DND-41 (cell line): ENCODE measurements at regions not wholly inside any gene's neighbourhood (a gene's known extent, or its start where the extent isn't known, plus 50 kb on each side); places are given as distances from the start of the nearest gene placed in this dataset.

Experiments used
- ATAC-seq: fragments of 200-7000 bp; cut with Tn5 transposase; 3 replicates; pipeline ENCODE4 v1.9.1; 2021; ENCODE audit warnings: low read depth; ENCODE audit not compliant: insufficient read depth
- DNase-seq: peaks from one replicate; pipeline ENCODE4 v3.0.0-alpha.2; 2020
- H2AFZ ChIP-seq: 2 replicates; pipeline ENCODE4 v1.6.0; 2012; ENCODE audit warnings: low read depth, low read length
- H3K27ac ChIP-seq: 2 replicates; pipeline ENCODE4 v1.5.1; 2012; ENCODE audit warnings: low read length, inconsistent platforms
- H3K27me3 ChIP-seq: fragments of 200-600 bp; sonication (generic); 2 replicates; pipeline ENCODE4 v1.6.0; 2012; ENCODE audit warnings: low read length, mild to moderate bottlenecking, inconsistent platforms; ENCODE audit not compliant: insufficient read depth, poor library complexity
- H3K36me3 ChIP-seq: 2 replicates; pipeline ENCODE4 v1.5.1; 2012; ENCODE audit warnings: low read length, inconsistent platforms; ENCODE audit not compliant: insufficient read depth
- H3K4me1 ChIP-seq: 2 replicates; pipeline ENCODE4 v1.5.1; 2012; ENCODE audit warnings: mild to moderate bottlenecking, low read length; ENCODE audit not compliant: insufficient read depth
- H3K4me2 ChIP-seq: 2 replicates; pipeline ENCODE4 v1.6.0; 2012; ENCODE audit warnings: mild to moderate bottlenecking, moderate library complexity, low read length, inconsistent platforms; ENCODE audit not compliant: insufficient read depth
- H3K4me3 ChIP-seq, 2 experiments: fragments of 200-600 bp in 1 of 2; shearing (Covaris generic) in 1 of 2; 2 replicates each; pipeline ENCODE4 v1.5.1; 2012 to 2016; ENCODE audit warnings: inconsistent platforms in 2 of 2, low read length in 2 of 2, mild to moderate bottlenecking in 2 of 2, low read depth in 1 of 2, moderate library complexity in 1 of 2
- H3K79me2 ChIP-seq: 2 replicates; pipeline ENCODE4 v1.6.0; 2012; ENCODE audit warnings: low read length, inconsistent platforms; ENCODE audit not compliant: insufficient read depth
- H3K9ac ChIP-seq: 2 replicates; pipeline ENCODE4 v1.6.0; 2012; ENCODE audit warnings: low read depth, mild to moderate bottlenecking, inconsistent platforms, low read length, moderate library complexity
- H3K9me3 ChIP-seq: 2 replicates; pipeline ENCODE4 v1.5.1; 2012; ENCODE audit warnings: low read length, moderate library complexity, mild to moderate bottlenecking, inconsistent platforms; ENCODE audit not compliant: insufficient read depth, severe bottlenecking
- H4K20me1 ChIP-seq: 2 replicates; pipeline ENCODE4 v1.6.0; 2012; ENCODE audit warnings: low read length; ENCODE audit not compliant: insufficient read depth
- CTCF ChIP-seq: IDR thresholded peaks from 2 replicates; pipeline ENCODE4 v1.5.1; 2012; ENCODE audit warnings: borderline replicate concordance, low read length, moderate library complexity, mild to moderate bottlenecking; ENCODE audit not compliant: poor library complexity, severe bottlenecking; ENCODE audit errors: extremely low read depth
- EZH2 ChIP-seq: IDR thresholded peaks from 3 replicates; pipeline ENCODE4 v1.6.1; 2012; ENCODE audit warnings: borderline replicate concordance, low read depth, mild to moderate bottlenecking, moderate library complexity, low read length, inconsistent platforms; ENCODE audit not compliant: severe bottlenecking

GRCh38 chr2:134023854-134024253 is 230.0 kb upstream of the MGAT5 start:
- no peak overlapping the region for H3K4me3 ChIP-seq
- no peaks in the 10 kb centered on the region for H3K79me2 ChIP-seq
- no peak for ATAC-seq
- no peak overlapping the region for H2AFZ ChIP-seq
- no peaks in the 10 kb centered on the region for H3K36me3 ChIP-seq
- H3K27me3 ChIP-seq = no peaks in the 10 kb centered on the region
- H3K9me3 ChIP-seq = no peaks in the 10 kb centered on the region
- no peak overlapping the region for H3K4me2 ChIP-seq
- H3K9ac ChIP-seq = no peak overlapping the region
- H3K4me1 ChIP-seq = peaks cover 23% of the 10 kb centered on the region
- H3K27ac ChIP-seq = no peak overlapping the region
- no peak for DNase-seq
- no peak for TF ChIP-seq EZH2
- no peak for TF ChIP-seq CTCF
- no peaks in the 10 kb centered on the region for H4K20me1 ChIP-seq

- Histone ChIP-seq H3K9me3 (no peaks in the 10 kb centered on the region), H3K36me3 (no peaks in the 10 kb centered on the region), H3K27ac (no peak overlapping the region), H3K9ac (no peak overlapping the region), H3K4me3 (no peak overlapping the region), H3K4me2 (no peak overlapping the region), H3K79me2 (no peaks in the 10 kb centered on the region), H2AFZ (no peak overlapping the region), H3K27me3 (no peaks in the 10 kb centered on the region), H3K4me1 (peaks cover 6% of the 10 kb centered on the region; the same call in 1 of the 2 replicates), H4K20me1 (no peaks in the 10 kb centered on the region)
- ATAC-seq (no peak), DNase-seq (no peak)
- no peak for TF ChIP-seq EZH2
- TF ChIP-seq CTCF = no peak
Observed at GRCh38 chr2:134027980-134028379, 225.9 kb upstream of the MGAT5 start.

GRCh38 chr2:134029418-134029817 is 224.5 kb upstream of the MGAT5 start:
- Histone ChIP-seq H3K9me3 (no peaks in the 10 kb centered on the region), H4K20me1 (no peaks in the 10 kb centered on the region), H3K4me2 (no peak overlapping the region), H3K4me1 (peaks cover 6% of the 10 kb centered on the region; the same call in 1 of the 2 replicates), H3K79me2 (no peaks in the 10 kb centered on the region), H3K27me3 (no peaks in the 10 kb centered on the region), H3K4me3 (no peak overlapping the region), H3K27ac (no peak overlapping the region), H3K36me3 (no peaks in the 10 kb centered on the region), H3K9ac (no peak overlapping the region), H2AFZ (no peak overlapping the region)
- ATAC-seq = no peak
- no peak for TF ChIP-seq EZH2
- no peak for TF ChIP-seq CTCF
- DNase-seq = no peak

GRCh38 chr2:134031539-134031938 is 222.3 kb upstream of the MGAT5 start:
- Histone ChIP-seq H3K4me1 (no peaks in the 10 kb centered on the region), H3K79me2 (no peaks in the 10 kb centered on the region), H3K9me3 (no peaks in the 10 kb centered on the region), H3K4me3 (no peak overlapping the region), H3K36me3 (no peaks in the 10 kb centered on the region), H4K20me1 (no peaks in the 10 kb centered on the region), H3K27ac (no peak overlapping the region), H2AFZ (no peak overlapping the region), H3K4me2 (no peak overlapping the region), H3K9ac (no peak overlapping the region), H3K27me3 (no peaks in the 10 kb centered on the region)
- TF ChIP-seq EZH2 (no peak), CTCF (no peak)
- no peak for DNase-seq
- ATAC-seq = no peak
